T-cell (primary cell): ENCODE measurements at regions not wholly inside any gene's neighbourhood (a gene's known extent, or its start where the extent isn't known, plus 50 kb on each side); places are given as distances from the start of the nearest gene placed in this dataset.
A peak's percentile ranks its signal among the peaks of the same experiment; 100 is the strongest.

Experiments used
- ATAC-seq, 4 experiments: fragments of 200-7000 bp in 3 of 4; fragments of 150-1000 bp in 1 of 4; cut with Tn5 transposase; replicated peaks in 1 of 4; 1 replicate in 3 of 4; 2 replicates in 1 of 4; pipeline ENCODE4 v1.10.0; 2021; ENCODE audit warnings: moderate library complexity in 3 of 4, mild to moderate bottlenecking in 2 of 4, moderate number of reproducible peaks in 1 of 4
- CTCF ChIA-PET, 2 donors: fragments of 300-600 bp; sonication (Branson Sonifier 250); formaldehyde crosslinking; loops; one replicate each; lab custom pipeline; 2022; ENCODE audit warnings: antibody characterized with exemption in 2 of 2; lab: Charles Lee
- POLR2A ChIA-PET, 2 donors: fragments of 300-600 bp; sonication (Branson Sonifier 250); formaldehyde crosslinking; loops; one replicate each; lab custom pipeline; 2022; ENCODE audit warnings: antibody characterized with exemption in 2 of 2; lab: Charles Lee
- DNase-seq, 35 experiments: peaks; one replicate each; pipeline versions ENCODE4 v3.0.0 to v3.0.0-alpha.2; 2013 to 2023
- H3K27ac ChIP-seq: one replicate; pipeline ENCODE4 v1.5.1; 2013; ENCODE audit warnings: low read length
- H3K27me3 ChIP-seq, 2 experiments: replicated peaks in 1 of 2; 1 replicate in 1 of 2; 2 replicates in 1 of 2; pipeline versions ENCODE4 v1.6.1 to v1.7.0; 2013; ENCODE audit warnings: low read length in 1 of 2, mixed read lengths in 1 of 2; ENCODE audit not compliant: control insufficient read depth in 2 of 2, insufficient read depth in 2 of 2; ENCODE audit errors: extremely low read depth in 1 of 2
- H3K36me3 ChIP-seq, 2 donors: 1 replicate in 1 of 2; 2 replicates in 1 of 2; pipeline versions ENCODE4 v1.6.1 to v1.7.0; 2013; ENCODE audit warnings: low read length in 1 of 2; ENCODE audit not compliant: control insufficient read depth in 2 of 2, insufficient read depth in 1 of 2; ENCODE audit errors: extremely low read depth in 1 of 2
- H3K4me1 ChIP-seq, 2 experiments: 1 replicate in 1 of 2; 2 replicates in 1 of 2; pipeline versions ENCODE4 v1.6.1 to v1.7.0; 2013; ENCODE audit warnings: low read length in 2 of 2, mixed read lengths in 1 of 2; ENCODE audit not compliant: insufficient read depth in 2 of 2, control insufficient read depth in 1 of 2; ENCODE audit errors: extremely low read depth in 1 of 2
- H3K4me3 ChIP-seq, 2 donors: 1 replicate in 1 of 2; 2 replicates in 1 of 2; pipeline versions ENCODE4 v1.5.1 to v1.7.0; 2013; ENCODE audit warnings: mild to moderate bottlenecking in 2 of 2, low read length in 1 of 2, moderate library complexity in 1 of 2; ENCODE audit not compliant: control insufficient read depth in 1 of 2; ENCODE audit errors: extremely low read depth in 1 of 2
- H3K9me3 ChIP-seq: 2 replicates; pipeline ENCODE4 v1.7.0; 2013
- H3K27ac Mint-ChIP-seq, 2 donors: one replicate each; pipeline ENCODE4 v1.8.0; 2020 to 2021; ENCODE audit warnings: mild to moderate bottlenecking in 2 of 2, mixed read lengths in 2 of 2
- H3K27me3 Mint-ChIP-seq, 2 donors: one replicate each; pipeline ENCODE4 v1.8.0; 2021 to 2022; ENCODE audit warnings: mixed read lengths in 2 of 2
- H3K36me3 Mint-ChIP-seq: one replicate; pipeline ENCODE4 v1.8.0; 2021; ENCODE audit warnings: mixed read lengths
- H3K4me1 Mint-ChIP-seq, 3 donors: one replicate each; pipeline ENCODE4 v1.8.0; 2020 to 2022; ENCODE audit warnings: mixed read lengths in 3 of 3, mild to moderate bottlenecking in 1 of 3
- H3K4me3 Mint-ChIP-seq, 3 donors: one replicate each; pipeline ENCODE4 v1.8.0; 2020 to 2022; ENCODE audit warnings: mild to moderate bottlenecking in 3 of 3, mixed read lengths in 3 of 3, moderate library complexity in 3 of 3
- H3K9me3 Mint-ChIP-seq, 3 donors: one replicate each; pipeline ENCODE4 v1.8.0; 2020 to 2022; ENCODE audit warnings: mixed read lengths in 3 of 3
- WGBS: methylation state at CpG from one replicate; pipeline ENCODE4 v1.1.5; 2013; ENCODE audit warnings: missing lambda C conversion rate; ENCODE audit not compliant: insufficient coverage; 5-methylcytosine and 5-hydroxymethylcytosine counted together

DNA sequence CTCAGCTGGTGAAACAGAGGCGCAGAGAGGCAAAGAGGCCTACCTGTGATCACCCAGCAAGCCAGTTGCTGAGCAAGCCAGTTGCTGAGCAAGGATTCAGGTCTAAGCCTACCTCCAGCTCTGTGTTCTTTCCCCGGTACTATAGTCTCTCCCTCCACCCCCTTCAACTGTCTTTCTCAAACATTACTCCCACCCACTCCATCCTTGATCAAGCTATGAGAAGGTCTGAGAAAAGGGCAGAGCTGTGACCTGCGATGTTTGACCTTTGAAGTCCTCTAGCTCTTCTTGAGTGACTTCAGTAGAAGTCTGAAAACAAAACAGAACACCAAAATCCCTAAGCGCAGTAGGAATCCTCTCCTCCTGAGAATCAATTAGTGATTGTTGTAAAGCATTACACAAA is 665.2 kb upstream of the ID2 start:
- ChIA-PET POLR2A (no interaction called here), CTCF (no interaction called here)
- Histone ChIP-seq H3K27ac (no peak overlapping the region), H3K4me3 (no peak overlapping the region), H3K36me3 (no peaks in the 10 kb centered on the region), H3K27me3 (peaks cover 0 to 6% of the 10 kb centered on the region in 2 experiments), H3K9me3 (no peaks in the 10 kb centered on the region), H3K4me1 (no peaks in the 10 kb centered on the region)
- Mint-ChIP-seq H3K9me3 (no peaks in the 10 kb centered on the region), H3K27me3 (no peaks in the 10 kb centered on the region), H3K4me3 (no peak overlapping the region), H3K36me3 (no peaks in the 10 kb centered on the region), H3K4me1 (no peaks in the 10 kb centered on the region), H3K27ac (no peak overlapping the region)
- ATAC-seq, result no peak
- DNase-seq, result no peak
- 100% methylated on average over 1 of the region's 4 CpGs for WGBS

DNA sequence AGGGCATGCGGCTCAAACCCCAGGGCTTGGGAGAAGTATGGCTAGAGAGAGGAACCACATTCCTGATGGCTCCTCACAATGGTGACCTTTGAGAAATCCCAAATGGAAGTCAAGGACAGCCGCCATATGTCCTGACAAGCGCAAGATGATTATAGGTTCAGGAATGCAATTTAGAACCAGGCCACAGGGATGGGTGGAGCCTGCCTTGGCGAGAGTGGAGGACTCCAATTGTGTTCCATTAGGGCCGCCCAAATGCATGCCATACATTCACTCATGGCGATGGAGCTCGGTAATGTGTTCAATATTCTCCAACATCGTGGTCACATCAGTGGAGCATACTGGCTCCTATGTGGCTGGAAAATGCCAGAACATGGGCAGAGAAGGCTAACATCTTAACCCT is 662.9 kb upstream of the ID2 start:
- Histone ChIP-seq H3K4me3 (no peak overlapping the region), H3K27ac (no peak overlapping the region), H3K9me3 (no peaks in the 10 kb centered on the region), H3K27me3 (no peaks in the 10 kb centered on the region), H3K4me1 (peaks cover 0 to 4% of the 10 kb centered on the region in 2 experiments), H3K36me3 (no peaks in the 10 kb centered on the region)
- Mint-ChIP-seq H3K27ac (no peak overlapping the region), H3K4me1 (peaks cover 4 to 10% (median 10%) of the 10 kb centered on the region in 3 donors), H3K9me3 (no peaks in the 10 kb centered on the region), H3K36me3 (no peaks in the 10 kb centered on the region), H3K4me3 (no peak overlapping the region), H3K27me3 (no peaks in the 10 kb centered on the region)
- POLR2A ChIA-PET, result no interaction called here
- no peak for ATAC-seq
- 98% methylated on average over 8 of the region's 8 CpGs for WGBS
- no peak for DNase-seq
- CTCF ChIA-PET, result no interaction called here

DNA sequence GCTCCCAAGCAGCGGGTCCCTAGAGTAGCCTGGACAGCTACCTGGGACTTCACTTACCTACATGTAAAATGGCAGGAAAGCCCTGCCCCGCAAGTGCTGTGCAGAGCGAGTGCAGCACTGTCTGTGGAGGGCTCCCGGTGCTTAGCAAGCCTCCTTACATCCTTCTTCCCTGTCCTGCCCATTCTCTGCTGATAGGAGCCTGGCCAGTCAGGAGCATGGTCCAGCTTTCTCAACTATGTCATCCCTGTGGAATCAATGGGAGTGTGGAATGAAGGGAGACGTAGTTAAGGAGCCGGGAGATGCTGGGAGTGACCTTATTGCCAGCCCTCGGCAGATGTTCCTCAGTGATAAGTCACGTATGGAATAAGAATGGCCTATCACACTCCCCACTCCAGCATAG is 661.9 kb upstream of the ID2 start:
- H3K27me3 Mint-ChIP-seq, result no peaks in the 10 kb centered on the region

GRCh38 chr2:8021921-8022320 is 659.9 kb upstream of the ID2 start:
- WGBS, result no CpG with 5 or more reads among the region's 2 CpGs
- no peak overlapping the region for H3K4me3 Mint-ChIP-seq
- Histone ChIP-seq H3K27me3 (peaks cover 0 to 5% of the 10 kb centered on the region in 2 experiments), H3K27ac (no peak overlapping the region), H3K9me3 (no peaks in the 10 kb centered on the region), H3K4me1 (peaks cover 0 to 4% of the 10 kb centered on the region in 2 experiments), H3K36me3 (no peaks in the 10 kb centered on the region), H3K4me3 (no peak overlapping the region)
- H3K27ac Mint-ChIP-seq, result no peak overlapping the region
- H3K36me3 Mint-ChIP-seq, result no peaks in the 10 kb centered on the region
- ChIA-PET POLR2A (no interaction called here), CTCF (no interaction called here)
- H3K9me3 Mint-ChIP-seq, result no peaks in the 10 kb centered on the region
- H3K27me3 Mint-ChIP-seq, result no peaks in the 10 kb centered on the region
- ATAC-seq (no peak), DNase-seq (no peak)
- H3K4me1 Mint-ChIP-seq, result peaks cover 4 to 14% (median 12%) of the 10 kb centered on the region in 3 donors

More for the DNA sequence above, 661.9 kb upstream of the ID2 start:
- no peak for DNase-seq
- Mint-ChIP-seq H3K4me1 (peaks cover 4 to 14% (median 12%) of the 10 kb centered on the region in 3 donors), H3K9me3 (no peaks in the 10 kb centered on the region), H3K4me3 (no peak overlapping the region), H3K27ac (no peak overlapping the region), H3K36me3 (no peaks in the 10 kb centered on the region)
- ChIA-PET POLR2A (interaction anchor here in 1 of 2 donors (0.5 kb wide), 1 partner anchor 71 kb away, joined by 3 read pairs; no protein-coding TSS in a partner anchor), CTCF (interaction anchor here in 1 of 2 donors (0.6 kb wide), 1 partner anchor 12 kb away, joined by 8 read pairs; no protein-coding TSS in a partner anchor)
- no CpG with 5 or more reads among the region's 8 CpGs for WGBS
- peaks cover 0 to 5% of the 10 kb centered on the region in 2 experiments for H3K27me3 ChIP-seq
- H3K36me3 ChIP-seq, result no peaks in the 10 kb centered on the region
- H3K9me3 ChIP-seq, result no peaks in the 10 kb centered on the region
- ATAC-seq, result no peak
- no peak overlapping the region for H3K27ac ChIP-seq
- peaks cover 0 to 4% of the 10 kb centered on the region in 2 experiments for H3K4me1 ChIP-seq
- no peak overlapping the region for H3K4me3 ChIP-seq

DNA sequence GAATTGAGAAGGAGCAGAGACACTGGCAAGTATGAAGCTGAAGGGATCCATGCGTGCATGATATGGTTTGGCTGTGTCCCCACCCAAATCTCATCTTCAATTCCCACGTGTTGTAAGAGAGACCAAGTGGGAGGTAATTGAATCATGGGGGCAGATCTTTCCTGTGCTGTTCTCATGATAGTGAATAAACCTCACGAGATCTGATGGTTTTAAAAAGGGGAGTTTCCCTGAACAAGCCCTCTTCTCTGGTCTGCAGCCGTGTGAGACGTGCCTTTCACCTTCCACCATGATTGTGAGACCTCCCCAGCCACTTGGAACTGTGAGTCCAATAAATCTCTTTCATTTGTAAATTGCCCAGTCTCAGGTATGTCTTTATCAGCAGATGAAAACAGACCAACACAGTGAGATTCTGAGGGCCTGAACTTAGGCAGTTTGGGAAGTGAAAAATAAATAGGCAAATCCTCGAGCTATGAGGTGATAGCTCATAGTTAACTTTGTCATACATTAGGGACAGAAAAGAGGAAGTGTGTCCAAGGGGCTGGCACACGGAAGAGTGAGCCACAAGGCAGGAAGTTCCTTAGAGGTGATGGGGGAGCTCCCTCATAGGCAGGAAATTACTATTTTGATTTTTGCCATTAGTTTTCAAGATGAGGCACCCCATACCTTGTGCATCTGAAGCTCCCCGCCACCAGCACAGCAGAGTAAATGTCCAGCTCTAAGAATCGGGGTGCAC is 658.8 kb upstream of the ID2 start:
- H3K4me3 ChIP-seq, result no peak overlapping the region
- H3K4me3 Mint-ChIP-seq, result no peak overlapping the region
- no peaks in the 10 kb centered on the region for H3K36me3 ChIP-seq
- CTCF ChIA-PET, result interaction anchor here in 1 of 2 donors (0.6 kb wide), 1 partner anchor 226 kb away, joined by 4 read pairs; no protein-coding TSS in a partner anchor
- peaks cover 0 to 10% of the 10 kb centered on the region in 2 experiments for H3K27me3 ChIP-seq
- H3K4me1 Mint-ChIP-seq, result peaks cover 4 to 14% (median 12%) of the 10 kb centered on the region in 3 donors
- H3K27ac ChIP-seq, result no peak overlapping the region
- peaks cover 0 to 4% of the 10 kb centered on the region in 2 experiments for H3K4me1 ChIP-seq
- no peaks in the 10 kb centered on the region for H3K36me3 Mint-ChIP-seq
- 50% methylated on average over 1 of the region's 9 CpGs for WGBS
- ATAC-seq (no peak), DNase-seq (peak in 1 of 35 experiments; percentile 15)
- H3K9me3 Mint-ChIP-seq, result no peaks in the 10 kb centered on the region
- no peak overlapping the region for H3K27ac Mint-ChIP-seq
- no peaks in the 10 kb centered on the region for H3K9me3 ChIP-seq
- no peaks in the 10 kb centered on the region for H3K27me3 Mint-ChIP-seq
- POLR2A ChIA-PET, result interaction anchor here (0.6 kb wide), 2 partner anchors 15 to 1015 kb away, joined by 3 to 6 read pairs; no protein-coding TSS in a partner anchor

- DNase-seq, result no peak
- no peaks in the 10 kb centered on the region for H3K9me3 ChIP-seq
- H3K9me3 Mint-ChIP-seq, result no peaks in the 10 kb centered on the region
- H3K27me3 ChIP-seq, result peaks cover 0 to 16% of the 10 kb centered on the region in 2 experiments
- peaks cover 0 to 4% of the 10 kb centered on the region in 2 experiments for H3K4me1 ChIP-seq
- no peak overlapping the region for H3K4me3 ChIP-seq
- no peak overlapping the region for H3K4me3 Mint-ChIP-seq
- POLR2A ChIA-PET, result no interaction called here
- H3K27me3 Mint-ChIP-seq, result no peaks in the 10 kb centered on the region
- no peaks in the 10 kb centered on the region for H3K36me3 ChIP-seq
- no peaks in the 10 kb centered on the region for H3K36me3 Mint-ChIP-seq
- H3K27ac ChIP-seq, result no peak overlapping the region
- 83% methylated on average over 4 of the region's 8 CpGs for WGBS
- CTCF ChIA-PET, result no interaction called here
- H3K27ac Mint-ChIP-seq, result no peak overlapping the region
- H3K4me1 Mint-ChIP-seq, result peaks cover 4 to 14% (median 12%) of the 10 kb centered on the region in 3 donors
- no peak for ATAC-seq
Measured at GRCh38 chr2:8024506-8024905, 657.4 kb upstream of the ID2 start.
